Mesenchymal stem cell (in vitro differentiated cells and primary cell): ENCODE measurements at regions not wholly inside any gene's neighbourhood (a gene's known extent, or its start where the extent isn't known, plus 50 kb on each side); places are given as distances from the start of the nearest gene placed in this dataset.
"Not testable (repeated sequence)": the region's sequence is repeated elsewhere in the genome, so short reads cannot be mapped to it uniquely, and the experiment has no call there.

Experiments used
- DNase-seq: peaks from one replicate; pipeline ENCODE4 v3.0.0-alpha.2; 2013
- H2AFZ ChIP-seq: one replicate; pipeline ENCODE4 v1.6.1; 2013; ENCODE audit warnings: low read depth, mild to moderate bottlenecking, control low read depth, inconsistent platforms, low read length, moderate library complexity
- H2AK5ac ChIP-seq: 2 replicates; pipeline ENCODE4 v1.6.1; 2013; ENCODE audit warnings: low read length, moderate library complexity, mild to moderate bottlenecking, inconsistent platforms; ENCODE audit not compliant: severe bottlenecking
- H2BK120ac ChIP-seq: one replicate; pipeline ENCODE4 v1.6.1; 2013; ENCODE audit warnings: low read depth, mild to moderate bottlenecking, inconsistent platforms, low read length, moderate library complexity
- H2BK12ac ChIP-seq, 2 experiments: one replicate each; pipeline ENCODE4 v1.6.1; 2013; ENCODE audit warnings: inconsistent platforms in 2 of 2, low read length in 2 of 2, mild to moderate bottlenecking in 2 of 2, moderate library complexity in 2 of 2, control low read depth in 1 of 2
- H2BK15ac ChIP-seq: one replicate; pipeline ENCODE4 v1.6.1; 2013; ENCODE audit warnings: mild to moderate bottlenecking, low read depth, inconsistent platforms; ENCODE audit not compliant: poor library complexity, severe bottlenecking
- H2BK5ac ChIP-seq: 2 replicates; pipeline ENCODE4 v1.6.1; 2013; ENCODE audit warnings: low read depth, mild to moderate bottlenecking, low read length, control low read depth, inconsistent platforms; ENCODE audit not compliant: poor library complexity, severe bottlenecking
- H3K14ac ChIP-seq, 2 experiments: one replicate each; pipeline ENCODE4 v1.6.1; 2013; ENCODE audit warnings: inconsistent platforms in 2 of 2, low read length in 2 of 2, control low read depth in 1 of 2, mild to moderate bottlenecking in 1 of 2, moderate library complexity in 1 of 2
- H3K18ac ChIP-seq, 2 experiments: one replicate each; pipeline ENCODE4 v1.6.1; 2013; ENCODE audit warnings: inconsistent platforms in 2 of 2, low read length in 2 of 2, control low read depth in 1 of 2, low read depth in 1 of 2, mild to moderate bottlenecking in 1 of 2
- H3K23ac ChIP-seq, 2 experiments: one replicate each; pipeline ENCODE4 v1.6.1; 2013; ENCODE audit warnings: inconsistent platforms in 2 of 2, low read length in 2 of 2, mild to moderate bottlenecking in 2 of 2, moderate library complexity in 2 of 2, control low read depth in 1 of 2
- H3K27ac ChIP-seq: 2 replicates; pipeline ENCODE4 v1.5.1; 2013; ENCODE audit warnings: mild to moderate bottlenecking, moderate library complexity, low read length, control low read depth, inconsistent platforms; ENCODE audit not compliant: poor library complexity, severe bottlenecking
- H3K27me3 ChIP-seq, 2 experiments: 2 replicates each; pipeline versions ENCODE4 v1.6.1 to v1.7.0; 2013; ENCODE audit warnings: low read length in 2 of 2, mild to moderate bottlenecking in 2 of 2, moderate library complexity in 2 of 2, control low read depth in 1 of 2, inconsistent platforms in 1 of 2; ENCODE audit not compliant: control insufficient read depth in 1 of 2, insufficient read depth in 1 of 2
- H3K36me3 ChIP-seq, 2 experiments: 2 replicates each; pipeline versions ENCODE4 v1.6.1 to v1.7.0; 2013; ENCODE audit warnings: low read length in 2 of 2, control low read depth in 1 of 2, inconsistent platforms in 1 of 2, low read depth in 1 of 2, mild to moderate bottlenecking in 1 of 2; ENCODE audit not compliant: insufficient read depth in 2 of 2, control insufficient read depth in 1 of 2
- H3K4ac ChIP-seq, 2 experiments: one replicate each; pipeline ENCODE4 v1.6.1; 2013; ENCODE audit warnings: inconsistent platforms in 2 of 2, low read length in 2 of 2, mild to moderate bottlenecking in 2 of 2, moderate library complexity in 2 of 2, control low read depth in 1 of 2, low read depth in 1 of 2
- H3K4me1 ChIP-seq: 2 replicates; pipeline ENCODE4 v1.6.1; 2013; ENCODE audit warnings: low read depth, low read length, control low read depth; ENCODE audit not compliant: control insufficient read depth, insufficient read depth
- H3K4me2 ChIP-seq: 2 replicates; pipeline ENCODE4 v1.6.1; 2013; ENCODE audit warnings: low read length, mild to moderate bottlenecking, inconsistent platforms; ENCODE audit not compliant: poor library complexity, severe bottlenecking
- H3K4me3 ChIP-seq, 2 experiments: 2 replicates each; pipeline versions ENCODE4 v1.5.1 to v1.7.0; 2013; ENCODE audit warnings: low read length in 2 of 2, mild to moderate bottlenecking in 2 of 2, control low read depth in 1 of 2, low read depth in 1 of 2; ENCODE audit not compliant: insufficient read depth in 1 of 2
- H3K79me1 ChIP-seq: replicated peaks from 2 replicates; pipeline ENCODE4 v1.6.1; 2013; ENCODE audit warnings: mild to moderate bottlenecking, control low read depth, low read length, inconsistent platforms; ENCODE audit not compliant: poor library complexity, severe bottlenecking
- H3K9ac ChIP-seq: 2 replicates; pipeline ENCODE4 v1.7.0; 2013; ENCODE audit warnings: mild to moderate bottlenecking, low read length, moderate library complexity
- H3K9me3 ChIP-seq: 2 replicates; pipeline ENCODE4 v1.7.0; 2013; ENCODE audit warnings: mild to moderate bottlenecking, low read length; ENCODE audit not compliant: control insufficient read depth
- H4K8ac ChIP-seq: one replicate; pipeline ENCODE4 v1.6.1; 2013; ENCODE audit warnings: inconsistent platforms, mild to moderate bottlenecking, low read length, moderate library complexity
- H4K91ac ChIP-seq: one replicate; pipeline ENCODE4 v1.6.1; 2013; ENCODE audit warnings: mild to moderate bottlenecking, low read length, inconsistent platforms
- WGBS: methylation state at CpG from one replicate; pipeline ENCODE4 v1.1.7; 2013; ENCODE audit warnings: mixed read lengths; 5-methylcytosine and 5-hydroxymethylcytosine counted together

DNA sequence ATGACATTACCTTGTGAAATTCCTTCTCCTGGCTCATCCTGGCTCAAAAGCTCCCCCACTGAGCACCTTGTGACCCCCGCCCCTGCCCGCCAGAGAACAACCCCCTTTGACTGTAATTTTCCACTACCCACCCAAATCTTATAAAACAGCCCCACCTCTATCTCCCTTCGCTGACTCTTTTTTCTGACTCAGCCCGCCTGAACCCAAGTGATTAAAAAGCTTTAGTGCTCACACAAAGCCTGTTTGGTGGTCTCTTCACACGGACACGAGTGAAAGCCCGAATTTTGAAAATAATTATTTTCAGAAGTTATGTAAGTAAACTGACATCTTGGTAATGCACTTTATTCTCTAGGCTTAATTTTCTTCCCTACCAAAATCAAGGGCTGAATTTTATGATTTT, 1305.9 kb upstream of the NRXN1 start:
- not testable (repeated sequence) for H2AK5ac ChIP-seq, H4K91ac ChIP-seq, H3K27me3 ChIP-seq, H2BK5ac ChIP-seq, H3K4me2 ChIP-seq, H2BK12ac ChIP-seq, H3K79me1 ChIP-seq, DNase-seq, H3K18ac ChIP-seq, H3K9ac ChIP-seq, H4K8ac ChIP-seq, H3K36me3 ChIP-seq, H2BK120ac ChIP-seq, H3K14ac ChIP-seq, H3K4ac ChIP-seq, H2BK15ac ChIP-seq, H3K4me1 ChIP-seq, H2AFZ ChIP-seq, H3K9me3 ChIP-seq, H3K4me3 ChIP-seq, H3K23ac ChIP-seq, H3K27ac ChIP-seq
- WGBS, result 57% methylated on average over 4 of the region's 7 CpGs

GRCh38 chr2:52336951-52337350, 1305.0 kb upstream of the NRXN1 start:
- Histone ChIP-seq H3K14ac (no peak overlapping the region), H3K9me3 (peaks cover 2% of the 10 kb centered on the region), H2BK5ac (no peak overlapping the region), H2BK12ac (no peak overlapping the region), H3K4ac (no peak overlapping the region), H3K9ac (no peak overlapping the region), H2AFZ (no peak overlapping the region), H2BK15ac (no peak overlapping the region), H3K18ac (no peak overlapping the region), H3K4me1 (no peaks in the 10 kb centered on the region), H3K27ac (no peak overlapping the region), H3K4me2 (no peak overlapping the region), H3K36me3 (no peaks in the 10 kb centered on the region), H3K27me3 (no peaks in the 10 kb centered on the region), H3K79me1 (no peaks in the 10 kb centered on the region), H2AK5ac (no peak overlapping the region), H2BK120ac (no peak overlapping the region), H3K23ac (no peak overlapping the region), H4K91ac (no peak overlapping the region), H4K8ac (no peak overlapping the region), H3K4me3 (no peak overlapping the region)
- 24% methylated on average over 2 of the region's 2 CpGs for WGBS
- DNase-seq, result peak; percentile 42

- Histone ChIP-seq H3K14ac (no peak overlapping the region), H2BK120ac (no peak overlapping the region), H3K4me1 (no peaks in the 10 kb centered on the region), H2AFZ (no peak overlapping the region), H3K4me2 (no peak overlapping the region), H3K9me3 (peaks cover 6% of the 10 kb centered on the region), H3K27me3 (no peaks in the 10 kb centered on the region), H2AK5ac (no peak overlapping the region), H2BK5ac (no peak overlapping the region), H2BK12ac (no peak overlapping the region), H4K8ac (no peak overlapping the region), H3K36me3 (no peaks in the 10 kb centered on the region), H3K18ac (no peak overlapping the region), H2BK15ac (no peak overlapping the region), H4K91ac (no peak overlapping the region), H3K9ac (no peak overlapping the region), H3K4ac (no peak overlapping the region), H3K23ac (no peak overlapping the region), H3K79me1 (no peaks in the 10 kb centered on the region), H3K27ac (no peak overlapping the region), H3K4me3 (no peak overlapping the region)
- no CpG with 5 or more reads among the region's 1 CpG for WGBS
- no peak for DNase-seq
These were observed 1303.8 kb upstream of the NRXN1 start for GRCh38 chr2:52335727-52336126.

- H3K27ac ChIP-seq, result no peak overlapping the region
- H2AK5ac ChIP-seq, result no peak overlapping the region
- no peaks in the 10 kb centered on the region for H3K27me3 ChIP-seq
- DNase-seq, result no peak
- no peak overlapping the region for H2BK120ac ChIP-seq
- H3K79me1 ChIP-seq, result no peaks in the 10 kb centered on the region
- H3K4ac ChIP-seq, result no peak overlapping the region
- no peak overlapping the region for H3K23ac ChIP-seq
- no peak overlapping the region for H2BK12ac ChIP-seq
- H4K8ac ChIP-seq, result peak overlapping the region; percentile 13
- H2BK15ac ChIP-seq, result no peak overlapping the region
- H3K14ac ChIP-seq, result no peak overlapping the region
- no peak overlapping the region for H2BK5ac ChIP-seq
- no peak overlapping the region for H3K18ac ChIP-seq
- 91% methylated on average over 4 of the region's 4 CpGs for WGBS
- no peaks in the 10 kb centered on the region for H3K4me1 ChIP-seq
- H4K91ac ChIP-seq, result no peak overlapping the region
- H3K4me3 ChIP-seq, result no peak overlapping the region
- no peak overlapping the region for H3K9ac ChIP-seq
- no peak overlapping the region for H2AFZ ChIP-seq
- H3K4me2 ChIP-seq, result no peak overlapping the region
- H3K9me3 ChIP-seq, result peaks cover 17% of the 10 kb centered on the region
- H3K36me3 ChIP-seq, result no peaks in the 10 kb centered on the region
These were observed 1302.3 kb upstream of the NRXN1 start for GRCh38 chr2:52334185-52334584.
